HFFc6 (cell line): ENCODE measurements at regions not wholly inside any gene's neighbourhood (a gene's known extent, or its start where the extent isn't known, plus 50 kb on each side); places are given as distances from the start of the nearest gene placed in this dataset.

ENCODE experiments used
- DNase-seq: peaks from one replicate; pipeline ENCODE4 v3.0.0-alpha.2; 2018
- H3K27ac Mint-ChIP-seq: 2 replicates; pipeline ENCODE4 v1.8.0; 2020; ENCODE audit warnings: mild to moderate bottlenecking, mixed read lengths
- H3K27me3 Mint-ChIP-seq: 2 replicates; pipeline ENCODE4 v1.8.0; 2021; ENCODE audit warnings: mild to moderate bottlenecking, moderate library complexity, mixed read lengths; ENCODE audit not compliant: insufficient read depth
- H3K36me3 Mint-ChIP-seq: 2 replicates; pipeline ENCODE4 v1.8.0; 2021; ENCODE audit warnings: low read depth, mixed read lengths
- H3K4me1 Mint-ChIP-seq: 2 replicates; pipeline ENCODE4 v1.8.0; 2020; ENCODE audit warnings: low read depth, mixed read lengths
- H3K4me3 Mint-ChIP-seq: 2 replicates; pipeline ENCODE4 v1.8.0; 2020; ENCODE audit warnings: mild to moderate bottlenecking, moderate library complexity, mixed read lengths
- H3K9me3 Mint-ChIP-seq: 2 replicates; pipeline ENCODE4 v1.8.0; 2020; ENCODE audit warnings: mild to moderate bottlenecking, mixed read lengths
- CTCF ChIP-seq: fragments of 200-600 bp; sonication (generic); IDR thresholded peaks from 2 replicates; pipeline ENCODE4 v1.5.0; 2021; ENCODE audit warnings: antibody characterized with exemption, mild to moderate bottlenecking

GRCh38 chr11:82560836-82561235 lies 172.8 kb downstream of the FAM181B start:
- H3K36me3 Mint-ChIP-seq = no peaks in the 10 kb centered on the region
- peaks cover 21% of the 10 kb centered on the region for H3K9me3 Mint-ChIP-seq
- no peak overlapping the region for H3K4me3 Mint-ChIP-seq
- TF ChIP-seq CTCF = no peak
- no peak for DNase-seq
- no peaks in the 10 kb centered on the region for H3K4me1 Mint-ChIP-seq
- H3K27ac Mint-ChIP-seq = no peak overlapping the region
- H3K27me3 Mint-ChIP-seq = no peaks in the 10 kb centered on the region

GRCh38 chr11:82559609-82560008 lies 174.1 kb downstream of the FAM181B start:
- Mint-ChIP-seq H3K27ac (no peak overlapping the region), H3K4me3 (no peak overlapping the region), H3K36me3 (no peaks in the 10 kb centered on the region), H3K27me3 (no peaks in the 10 kb centered on the region), H3K9me3 (peaks cover 24% of the 10 kb centered on the region), H3K4me1 (no peaks in the 10 kb centered on the region)
- TF ChIP-seq CTCF = no peak
- no peak for DNase-seq

- Mint-ChIP-seq H3K4me3 (no peak overlapping the region), H3K4me1 (no peaks in the 10 kb centered on the region), H3K27me3 (no peaks in the 10 kb centered on the region), H3K36me3 (no peaks in the 10 kb centered on the region), H3K27ac (no peak overlapping the region), H3K9me3 (peaks cover 34% of the 10 kb centered on the region)
- no peak for DNase-seq
- TF ChIP-seq CTCF = no peak
Observed at GRCh38 chr11:82557274-82557673, 176.4 kb downstream of the FAM181B start.

GRCh38 chr11:82556210-82556609 lies 177.5 kb downstream of the FAM181B start:
- Mint-ChIP-seq H3K27ac (no peak overlapping the region), H3K4me3 (no peak overlapping the region), H3K9me3 (peaks cover 42% of the 10 kb centered on the region), H3K4me1 (no peaks in the 10 kb centered on the region), H3K27me3 (no peaks in the 10 kb centered on the region), H3K36me3 (no peaks in the 10 kb centered on the region)
- no peak for DNase-seq
- no peak for TF ChIP-seq CTCF

- Mint-ChIP-seq H3K27ac (no peak overlapping the region), H3K27me3 (peaks cover 2% of the 10 kb centered on the region; the same call in 1 of the 2 replicates), H3K4me3 (no peak overlapping the region), H3K4me1 (no peaks in the 10 kb centered on the region), H3K36me3 (no peaks in the 10 kb centered on the region), H3K9me3 (peaks cover 44% of the 10 kb centered on the region)
- no peak for DNase-seq
- TF ChIP-seq CTCF = no peak
Observed at GRCh38 chr11:82546661-82547557, 186.8 kb downstream of the FAM181B start.
